ENCODE measurements at regions not wholly inside any gene's neighbourhood (a gene's known extent, or its start where the extent isn't known, plus 50 kb on each side); places are given as distances from the start of the nearest gene placed in this dataset.
"Not testable (repeated sequence)": the region's sequence is repeated elsewhere in the genome, so short reads cannot be mapped to it uniquely, and the experiment has no call there.

DNA sequence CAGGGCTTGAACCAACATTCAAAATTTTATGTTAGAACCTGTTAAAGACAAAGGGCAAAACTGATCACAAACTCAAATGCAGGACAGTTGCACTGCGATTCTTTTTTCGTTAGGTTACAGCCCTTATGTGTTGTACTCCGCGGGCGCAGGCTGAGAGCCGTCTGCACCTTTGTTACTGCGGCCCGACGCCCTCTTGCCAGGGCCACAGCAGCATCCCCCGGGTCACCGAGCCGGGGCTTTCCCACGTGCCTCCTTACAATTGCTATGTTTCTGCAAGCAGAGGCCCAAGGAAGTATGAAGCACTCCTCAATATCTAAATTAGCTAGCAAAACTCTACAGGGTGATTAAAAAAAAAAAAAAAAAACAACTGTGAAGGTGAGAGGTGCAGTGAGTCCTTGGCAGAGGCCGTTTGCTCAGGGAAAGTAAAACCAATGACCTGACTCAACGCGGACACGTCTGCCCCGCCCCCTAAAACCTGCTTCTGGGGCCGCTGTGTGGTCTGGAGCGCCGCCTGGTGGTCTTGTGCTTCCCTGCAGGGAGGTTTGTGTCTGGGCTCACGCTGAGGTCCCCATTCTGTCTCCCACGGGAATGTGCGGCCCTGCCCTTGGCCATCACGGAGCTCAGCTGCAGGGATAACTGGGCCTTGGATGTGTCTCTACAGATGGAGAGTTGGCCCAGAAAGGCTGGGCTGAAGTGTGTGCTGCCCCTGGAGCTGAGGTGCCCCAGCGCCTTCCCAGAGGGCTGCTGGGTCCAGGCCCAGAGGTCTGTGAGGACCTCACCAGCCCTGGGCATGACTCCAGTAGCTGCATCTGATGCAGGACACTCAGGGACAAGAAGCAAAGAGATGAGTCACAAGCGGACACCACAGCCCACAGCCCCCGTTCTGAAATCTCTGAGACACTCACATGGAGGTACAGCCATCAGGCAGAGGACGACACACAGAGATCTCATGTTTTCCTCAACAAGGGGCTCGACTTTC, 418.5 kb downstream of the TMEM121 start:
- H3K4me3 Mint-ChIP-seq (ENCODE audit: low read depth): no peak overlapping the region
- H3K4me1 Mint-ChIP-seq (ENCODE audit: low read depth): peaks cover 3% of the 10 kb centered on the region
- intact Hi-C loops (cut with micrococcal nuclease): loop anchor here (5.0 kb wide), 2 partner anchors 62 to 268 kb away; no protein-coding TSS in a partner anchor
- no peaks in the 10 kb centered on the region for H3K36me3 Mint-ChIP-seq (ENCODE audit: low read depth)
- H3K27me3 Mint-ChIP-seq (ENCODE audit: low read depth): no peaks in the 10 kb centered on the region
- DNase-seq (ENCODE audit: low spot score): peak; percentile 69
- H3K27ac Mint-ChIP-seq: no peak overlapping the region
- no peaks in the 10 kb centered on the region for H3K9me3 Mint-ChIP-seq

DNA sequence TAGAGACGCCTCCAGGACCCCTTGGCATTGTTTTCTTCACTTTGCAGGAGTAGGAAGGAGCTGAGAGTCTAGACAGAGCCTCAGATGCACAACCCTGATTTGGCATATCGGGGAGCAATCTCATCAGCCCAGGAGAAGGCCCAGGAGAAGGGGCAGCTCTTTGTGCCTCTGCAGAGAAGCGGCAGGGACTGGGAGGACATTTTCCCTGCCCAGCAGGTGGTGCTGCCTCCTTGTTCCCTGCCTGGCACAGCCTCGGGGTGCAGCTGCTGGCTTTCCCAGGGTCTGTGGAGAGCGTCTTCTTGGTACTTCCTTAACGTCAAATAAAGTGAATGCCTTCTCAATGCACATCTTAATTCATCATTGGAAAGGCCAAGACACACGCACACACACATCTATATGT, 419.5 kb downstream of the TMEM121 start:
- Mint-ChIP-seq H3K4me3 (ENCODE audit: low read depth) (no peak overlapping the region), H3K9me3 (no peaks in the 10 kb centered on the region), H3K4me1 (ENCODE audit: low read depth) (peaks cover 3% of the 10 kb centered on the region), H3K36me3 (ENCODE audit: low read depth) (no peaks in the 10 kb centered on the region), H3K27ac (no peak overlapping the region), H3K27me3 (ENCODE audit: low read depth) (no peaks in the 10 kb centered on the region)
- intact Hi-C loops (cut with micrococcal nuclease): loop anchor here (5.0 kb wide), 1 partner anchor 61 kb away; no protein-coding TSS in a partner anchor
- DNase-seq (ENCODE audit: low spot score): no peak

DNA sequence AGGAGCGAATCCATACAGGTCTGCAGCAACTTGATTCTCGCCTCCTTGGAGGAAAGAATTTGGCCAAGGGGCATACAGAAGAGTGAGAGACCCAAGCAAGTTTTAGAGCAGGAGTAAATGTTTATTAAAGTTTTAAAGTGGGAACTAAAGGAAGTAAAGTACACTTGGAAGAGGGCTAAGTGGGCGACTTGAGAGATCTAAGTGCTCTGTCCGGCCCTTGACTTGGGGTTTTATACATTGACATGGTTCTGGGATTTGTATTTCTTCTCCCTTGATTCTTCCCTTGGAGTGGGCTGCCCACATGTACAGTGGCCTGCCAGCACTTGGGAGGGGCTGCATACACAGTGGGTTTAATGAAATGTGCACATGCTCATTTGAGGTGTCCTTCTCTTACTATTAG, 421.2 kb downstream of the TMEM121 start:
- no peaks in the 10 kb centered on the region for H3K36me3 Mint-ChIP-seq (ENCODE audit: low read depth)
- DNase-seq (ENCODE audit: low spot score): no peak
- no peak overlapping the region for H3K4me3 Mint-ChIP-seq (ENCODE audit: low read depth)
- H3K27me3 Mint-ChIP-seq (ENCODE audit: low read depth): peaks cover 6% of the 10 kb centered on the region
- no peak overlapping the region for H3K27ac Mint-ChIP-seq
- peaks cover 3% of the 10 kb centered on the region for H3K4me1 Mint-ChIP-seq (ENCODE audit: low read depth)
- intact Hi-C loops (cut with micrococcal nuclease): loop anchor here (5.0 kb wide), 1 partner anchor 60 kb away; no protein-coding TSS in a partner anchor
- no peaks in the 10 kb centered on the region for H3K9me3 Mint-ChIP-seq

GRCh38 chr14:105948955-105949354, 422.6 kb downstream of the TMEM121 start:
- not testable (repeated sequence) for H3K4me1 Mint-ChIP-seq (ENCODE audit: low read depth); DNase-seq (ENCODE audit: low spot score); H3K27ac Mint-ChIP-seq; H3K4me3 Mint-ChIP-seq (ENCODE audit: low read depth); H3K9me3 Mint-ChIP-seq; H3K36me3 Mint-ChIP-seq (ENCODE audit: low read depth)
- H3K27me3 Mint-ChIP-seq (ENCODE audit: low read depth): peaks cover 10% of the 10 kb centered on the region
- intact Hi-C loops (cut with micrococcal nuclease): loop anchor here (5.0 kb wide), 1 partner anchor 58 kb away; no protein-coding TSS in a partner anchor

DNA sequence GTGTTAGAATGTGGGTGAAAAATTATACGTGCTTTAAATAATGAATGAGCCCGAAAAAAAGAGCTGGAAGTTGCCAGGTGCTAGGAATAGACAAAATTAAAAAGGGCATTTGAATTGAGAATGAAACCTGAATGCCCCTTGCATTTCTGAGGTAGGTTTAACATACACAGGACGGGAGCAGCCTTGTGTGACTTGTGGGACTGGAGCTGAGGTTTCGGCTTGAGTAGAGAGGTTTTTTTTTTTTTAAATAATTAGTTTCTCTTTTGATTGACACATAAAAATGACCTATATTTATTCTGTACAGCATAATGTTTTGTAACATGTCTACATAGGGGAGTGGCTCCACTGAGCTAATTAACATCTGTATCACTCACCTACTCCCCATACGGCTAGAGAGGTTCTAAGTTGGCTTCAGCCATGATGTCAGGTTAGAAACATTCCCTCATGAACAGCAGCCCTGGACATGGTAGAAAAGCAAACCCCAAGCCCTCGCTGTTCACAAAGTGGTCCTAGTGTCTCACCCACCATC, 424.0 kb downstream of the TMEM121 start:
- H3K9me3 Mint-ChIP-seq; H3K4me3 Mint-ChIP-seq (ENCODE audit: low read depth); H3K36me3 Mint-ChIP-seq (ENCODE audit: low read depth); DNase-seq (ENCODE audit: low spot score); H3K27ac Mint-ChIP-seq; intact Hi-C loops (cut with micrococcal nuclease); H3K4me1 Mint-ChIP-seq (ENCODE audit: low read depth): not testable (repeated sequence)
- H3K27me3 Mint-ChIP-seq (ENCODE audit: low read depth): peaks cover 22% of the 10 kb centered on the region

GRCh38 chr14:105951399-105951798, 425.0 kb downstream of the TMEM121 start:
- H3K27ac Mint-ChIP-seq: no peak overlapping the region
- DNase-seq (ENCODE audit: low spot score): no peak
- H3K27me3 Mint-ChIP-seq (ENCODE audit: low read depth): peaks cover 24% of the 10 kb centered on the region
- intact Hi-C loops (cut with micrococcal nuclease): no loop called here
- H3K9me3 Mint-ChIP-seq: no peaks in the 10 kb centered on the region
- H3K4me1 Mint-ChIP-seq (ENCODE audit: low read depth): peaks cover 2% of the 10 kb centered on the region
- H3K36me3 Mint-ChIP-seq (ENCODE audit: low read depth): no peaks in the 10 kb centered on the region
- no peak overlapping the region for H3K4me3 Mint-ChIP-seq (ENCODE audit: low read depth)

DNA sequence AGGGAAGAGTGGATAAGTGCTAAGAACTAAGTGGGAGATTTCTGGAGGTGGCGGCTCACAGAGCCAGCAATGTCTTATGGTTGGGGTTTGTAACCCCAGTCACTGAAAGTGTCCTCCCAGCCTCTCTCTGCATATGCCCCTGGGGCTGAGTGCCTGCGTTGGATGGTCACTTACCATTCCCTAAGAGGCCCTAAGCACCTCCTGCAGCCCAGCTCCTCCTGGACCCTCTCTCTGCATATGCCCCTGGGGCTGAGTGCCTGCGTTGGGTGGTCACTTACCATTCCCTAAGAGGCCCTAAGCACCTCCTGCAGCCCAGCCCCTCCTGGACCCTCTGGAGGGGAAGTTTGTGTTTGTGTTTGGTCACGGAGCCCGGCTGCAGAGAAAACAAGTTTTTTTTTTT, 425.8 kb downstream of the TMEM121 start:
- H3K4me3 Mint-ChIP-seq (ENCODE audit: low read depth): no peak overlapping the region
- DNase-seq (ENCODE audit: low spot score): no peak
- no peaks in the 10 kb centered on the region for H3K36me3 Mint-ChIP-seq (ENCODE audit: low read depth)
- H3K9me3 Mint-ChIP-seq: no peaks in the 10 kb centered on the region
- intact Hi-C loops (cut with micrococcal nuclease): no loop called here
- no peak overlapping the region for H3K27ac Mint-ChIP-seq
- H3K4me1 Mint-ChIP-seq (ENCODE audit: low read depth): peaks cover 2% of the 10 kb centered on the region
- peaks cover 25% of the 10 kb centered on the region for H3K27me3 Mint-ChIP-seq (ENCODE audit: low read depth)

DNA sequence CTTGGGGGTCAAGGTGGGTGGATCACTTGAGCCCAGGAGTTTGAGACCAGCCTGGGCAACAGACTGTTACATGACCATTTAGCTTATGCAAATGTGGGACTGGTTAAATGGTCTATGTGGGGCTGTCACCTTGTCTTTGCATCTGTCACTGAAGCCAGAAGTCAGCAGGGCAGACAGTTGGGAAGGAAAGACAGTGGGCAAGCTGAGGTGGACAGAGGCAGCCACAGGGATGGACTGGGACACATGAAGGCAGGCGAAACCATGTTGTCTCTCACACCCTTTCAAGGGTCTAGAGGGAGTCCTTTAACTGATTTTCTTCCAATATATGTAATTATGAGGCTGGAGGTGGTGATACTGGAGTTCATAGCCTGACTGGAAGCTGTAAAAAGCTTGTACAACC, 426.4 kb downstream of the TMEM121 start:
- Mint-ChIP-seq H3K36me3 (ENCODE audit: low read depth) (no peaks in the 10 kb centered on the region), H3K9me3 (no peaks in the 10 kb centered on the region), H3K4me3 (ENCODE audit: low read depth) (no peak overlapping the region), H3K4me1 (ENCODE audit: low read depth) (peaks cover 2% of the 10 kb centered on the region), H3K27me3 (ENCODE audit: low read depth) (peaks cover 28% of the 10 kb centered on the region), H3K27ac (no peak overlapping the region)
- intact Hi-C loops (cut with micrococcal nuclease): no loop called here
- no peak for DNase-seq (ENCODE audit: low spot score)

DNA sequence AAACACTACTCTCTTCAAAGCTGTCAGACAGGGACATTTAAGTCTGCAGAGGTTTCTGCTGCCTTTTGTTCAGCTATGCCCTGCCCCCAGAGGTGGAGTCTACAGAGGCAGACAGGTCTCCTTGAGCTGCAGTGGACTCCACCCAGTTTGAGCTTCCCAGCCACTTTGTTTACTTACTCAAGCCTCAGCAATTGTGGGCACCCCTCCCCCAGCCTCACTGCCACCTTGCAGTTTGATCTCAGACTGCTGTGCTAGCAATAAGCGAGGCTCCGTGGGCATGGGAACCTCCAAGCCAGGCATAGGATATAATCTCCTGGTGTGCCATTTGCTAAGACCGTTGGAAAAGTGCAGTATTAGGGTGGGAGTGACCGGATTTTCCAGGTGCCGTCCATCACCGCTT, 435.2 kb downstream of the TMEM121 start:
- H3K4me3 Mint-ChIP-seq (ENCODE audit: low read depth); H3K36me3 Mint-ChIP-seq (ENCODE audit: low read depth); H3K9me3 Mint-ChIP-seq; DNase-seq (ENCODE audit: low spot score); H3K27ac Mint-ChIP-seq; intact Hi-C loops (cut with micrococcal nuclease); H3K4me1 Mint-ChIP-seq (ENCODE audit: low read depth): not testable (repeated sequence)
- peaks cover 29% of the 10 kb centered on the region for H3K27me3 Mint-ChIP-seq (ENCODE audit: low read depth)

DNA sequence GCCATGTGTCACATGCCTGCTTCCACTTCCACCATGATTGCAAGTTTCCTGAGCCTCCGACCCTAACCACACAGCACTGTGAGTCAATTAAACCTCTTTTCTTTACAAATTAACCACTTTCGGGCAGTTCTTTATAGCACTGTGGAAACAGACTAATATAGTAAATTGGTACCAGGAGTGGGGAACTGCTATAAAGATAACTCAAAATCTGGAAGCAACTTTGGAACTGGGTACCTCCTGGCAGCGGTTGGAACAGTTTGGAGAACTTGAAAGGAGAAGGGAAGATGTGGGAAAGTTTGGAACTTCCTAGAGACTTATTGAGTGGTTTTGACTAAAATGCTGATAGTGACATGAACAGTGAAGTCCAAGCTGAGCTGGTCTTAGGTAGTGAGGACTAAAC, 436.1 kb downstream of the TMEM121 start:
- H3K36me3 Mint-ChIP-seq (ENCODE audit: low read depth): no peaks in the 10 kb centered on the region
- H3K4me1 Mint-ChIP-seq (ENCODE audit: low read depth): no peaks in the 10 kb centered on the region
- no peak overlapping the region for H3K27ac Mint-ChIP-seq
- DNase-seq (ENCODE audit: low spot score): no peak
- intact Hi-C loops (cut with micrococcal nuclease): no loop called here
- no peak overlapping the region for H3K4me3 Mint-ChIP-seq (ENCODE audit: low read depth)
- H3K9me3 Mint-ChIP-seq: peaks cover 9% of the 10 kb centered on the region
- peaks cover 26% of the 10 kb centered on the region for H3K27me3 Mint-ChIP-seq (ENCODE audit: low read depth)

DNA sequence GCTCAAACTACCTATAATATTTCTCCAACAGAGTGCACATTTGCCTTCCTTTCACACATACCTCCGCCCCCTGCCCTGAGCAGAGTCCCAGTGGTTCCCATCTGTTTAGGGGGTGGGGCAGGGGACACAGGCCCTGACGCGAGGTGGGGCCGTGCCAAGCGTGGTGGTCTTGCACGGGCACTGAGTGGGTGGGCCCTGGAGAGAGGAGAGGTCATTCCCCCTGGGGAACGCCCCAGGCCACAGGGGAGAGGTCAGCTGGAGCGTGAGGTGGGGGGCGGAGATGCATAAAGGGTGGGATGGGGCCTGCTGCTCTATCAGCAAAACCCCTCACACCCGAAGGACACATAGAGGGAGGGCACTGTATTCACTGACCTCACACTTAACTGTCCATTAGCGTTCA, 441.9 kb downstream of the TMEM121 start:
- intact Hi-C loops (cut with micrococcal nuclease): no loop called here
- DNase-seq (ENCODE audit: low spot score): no peak
- Mint-ChIP-seq H3K4me3 (ENCODE audit: low read depth) (no peak overlapping the region), H3K27ac (no peak overlapping the region), H3K36me3 (ENCODE audit: low read depth) (no peaks in the 10 kb centered on the region), H3K4me1 (ENCODE audit: low read depth) (peaks cover 4% of the 10 kb centered on the region), H3K27me3 (ENCODE audit: low read depth) (peaks cover 2% of the 10 kb centered on the region), H3K9me3 (no peaks in the 10 kb centered on the region)

GRCh38 chr14:105969026-105969425, 442.6 kb downstream of the TMEM121 start:
- DNase-seq (ENCODE audit: low spot score); H3K36me3 Mint-ChIP-seq (ENCODE audit: low read depth); H3K4me1 Mint-ChIP-seq (ENCODE audit: low read depth); H3K9me3 Mint-ChIP-seq; intact Hi-C loops (cut with micrococcal nuclease); H3K27me3 Mint-ChIP-seq (ENCODE audit: low read depth); H3K27ac Mint-ChIP-seq; H3K4me3 Mint-ChIP-seq (ENCODE audit: low read depth): not testable (repeated sequence)

- H3K27me3 Mint-ChIP-seq (ENCODE audit: low read depth); H3K4me1 Mint-ChIP-seq (ENCODE audit: low read depth); H3K36me3 Mint-ChIP-seq (ENCODE audit: low read depth); DNase-seq (ENCODE audit: low spot score); H3K4me3 Mint-ChIP-seq (ENCODE audit: low read depth); H3K27ac Mint-ChIP-seq; intact Hi-C loops (cut with micrococcal nuclease); H3K9me3 Mint-ChIP-seq: not testable (repeated sequence)
Measured at GRCh38 chr14:105970821-105971220, 444.4 kb downstream of the TMEM121 start.

Measured in activated T-helper 2 cell treated with anti-CD3 and anti-CD28 coated beads, Interferon-gamma antibody, Interleukin-2, Interleukin-4, amounts not matched to agents 10 μg/mL and 5 μg/mL and 100 μg/mL, durations not matched to agents 14 hours and 24 hours and 36 hours (primary cell).